Lower leg skin (tissue), 4 donors: ENCODE measurements at regions not wholly inside any gene's neighbourhood (a gene's known extent, or its start where the extent isn't known, plus 50 kb on each side); places are given as distances from the start of the nearest gene placed in this dataset.

Experiments used
- DNase-seq, 2 donors: peaks; one replicate each; pipeline ENCODE4 v3.0.0-alpha.2; 2019; ENCODE audit warnings: low spot score in 2 of 2
- H3K4me3 ChIP-seq: fragments of 200-600 bp; sonication (generic); 2 replicates; pipeline ENCODE4 v1.5.1; 2017; ENCODE audit warnings: mild to moderate bottlenecking, low read depth; ENCODE audit not compliant: poor library complexity, severe bottlenecking
- POLR2A ChIP-seq, 2 donors: fragments of 450-650 bp; IDR thresholded peaks; one replicate each; pipeline ENCODE4 v1.6.1; 2016 to 2017; ENCODE audit warnings: antibody characterized with exemption in 2 of 2, mild to moderate bottlenecking in 1 of 2, moderate library complexity in 1 of 2
- WGBS, 2 donors: methylation state at CpG; one replicate each; pipeline ENCODE4 v1.1.5; 2018; 5-methylcytosine and 5-hydroxymethylcytosine counted together
- intact Hi-C: fragments of 100-400 bp; cut with DNase I; formaldehyde crosslinking; loops from one replicate; pipeline ENCODE4 v1.15.0; 2023; ENCODE audit warnings: low total_unique reads
- TF ChIP-seq, protein P1 (sequence below), 3 donors: fragments of 450-650 bp; IDR thresholded peaks; one replicate each; pipeline ENCODE4 v1.5.1; 2016; ENCODE audit warnings: antibody characterized with exemption in 3 of 3, mild to moderate bottlenecking in 3 of 3, moderate library complexity in 2 of 3

DNA sequence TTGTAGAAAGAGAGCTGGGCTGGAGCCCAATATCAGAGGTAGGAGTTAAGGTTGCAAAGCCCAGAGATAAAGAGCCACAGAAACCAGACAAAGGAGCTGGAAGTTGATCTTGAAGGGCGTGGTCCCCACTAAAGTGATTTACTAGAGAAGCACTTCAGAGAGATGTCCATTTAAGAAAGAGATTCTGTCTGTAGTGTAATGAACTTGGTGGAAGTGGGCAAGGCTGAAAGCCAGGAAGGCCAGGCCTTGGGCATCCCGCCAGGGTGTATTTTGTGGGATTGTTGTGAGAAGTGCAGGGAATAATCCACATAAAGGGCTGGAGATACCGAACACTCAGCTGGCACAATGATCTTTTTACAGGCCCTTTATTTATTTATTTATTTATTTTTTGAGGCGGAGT is 1398.8 kb downstream of the TBC1D22A start:
- H3K4me3 ChIP-seq, result no peak overlapping the region
- intact Hi-C loops, result no loop called here
- TF ChIP-seq, protein P1, sequence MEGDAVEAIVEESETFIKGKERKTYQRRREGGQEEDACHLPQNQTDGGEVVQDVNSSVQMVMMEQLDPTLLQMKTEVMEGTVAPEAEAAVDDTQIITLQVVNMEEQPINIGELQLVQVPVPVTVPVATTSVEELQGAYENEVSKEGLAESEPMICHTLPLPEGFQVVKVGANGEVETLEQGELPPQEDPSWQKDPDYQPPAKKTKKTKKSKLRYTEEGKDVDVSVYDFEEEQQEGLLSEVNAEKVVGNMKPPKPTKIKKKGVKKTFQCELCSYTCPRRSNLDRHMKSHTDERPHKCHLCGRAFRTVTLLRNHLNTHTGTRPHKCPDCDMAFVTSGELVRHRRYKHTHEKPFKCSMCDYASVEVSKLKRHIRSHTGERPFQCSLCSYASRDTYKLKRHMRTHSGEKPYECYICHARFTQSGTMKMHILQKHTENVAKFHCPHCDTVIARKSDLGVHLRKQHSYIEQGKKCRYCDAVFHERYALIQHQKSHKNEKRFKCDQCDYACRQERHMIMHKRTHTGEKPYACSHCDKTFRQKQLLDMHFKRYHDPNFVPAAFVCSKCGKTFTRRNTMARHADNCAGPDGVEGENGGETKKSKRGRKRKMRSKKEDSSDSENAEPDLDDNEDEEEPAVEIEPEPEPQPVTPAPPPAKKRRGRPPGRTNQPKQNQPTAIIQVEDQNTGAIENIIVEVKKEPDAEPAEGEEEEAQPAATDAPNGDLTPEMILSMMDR (IDR thresholded peaks at IDR 0.05), result no peak
- TF ChIP-seq POLR2A (IDR thresholded peaks at IDR 0.05), result no peak
- no peak for DNase-seq
- WGBS, 2 donors, result 77 to 80% methylated on average over 4 of the region's 4 CpGs

DNA sequence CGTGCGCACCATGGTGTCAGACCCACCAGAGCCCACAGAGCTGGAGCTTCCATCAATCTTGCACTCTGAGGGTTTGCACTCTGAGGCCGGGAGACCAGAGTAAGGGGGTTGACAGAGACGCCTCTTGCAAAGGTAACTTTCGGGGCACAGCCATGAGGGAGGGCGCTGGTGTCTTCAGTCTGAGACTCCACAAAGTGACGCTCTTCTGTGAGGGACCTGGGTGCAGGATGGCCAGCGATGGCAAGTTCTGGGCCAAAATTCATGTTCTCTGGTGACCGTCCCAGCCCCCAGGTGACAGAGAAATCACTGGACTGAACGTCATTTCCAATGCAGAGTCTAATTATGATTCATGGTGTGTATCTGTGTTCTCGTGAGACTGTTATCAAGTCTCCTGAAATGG is 1395.2 kb downstream of the TBC1D22A start:
- intact Hi-C loops, result no loop called here
- no peak overlapping the region for H3K4me3 ChIP-seq
- no peak for TF ChIP-seq POLR2A (IDR thresholded peaks at IDR 0.05)
- TF ChIP-seq, protein P1 (IDR thresholded peaks at IDR 0.05), result no peak
- WGBS, 2 donors, result 81 to 84% methylated on average over 9 to 11 of the region's 11 CpGs
- DNase-seq, result peak in 1 of 2 donors; percentile 78

DNA sequence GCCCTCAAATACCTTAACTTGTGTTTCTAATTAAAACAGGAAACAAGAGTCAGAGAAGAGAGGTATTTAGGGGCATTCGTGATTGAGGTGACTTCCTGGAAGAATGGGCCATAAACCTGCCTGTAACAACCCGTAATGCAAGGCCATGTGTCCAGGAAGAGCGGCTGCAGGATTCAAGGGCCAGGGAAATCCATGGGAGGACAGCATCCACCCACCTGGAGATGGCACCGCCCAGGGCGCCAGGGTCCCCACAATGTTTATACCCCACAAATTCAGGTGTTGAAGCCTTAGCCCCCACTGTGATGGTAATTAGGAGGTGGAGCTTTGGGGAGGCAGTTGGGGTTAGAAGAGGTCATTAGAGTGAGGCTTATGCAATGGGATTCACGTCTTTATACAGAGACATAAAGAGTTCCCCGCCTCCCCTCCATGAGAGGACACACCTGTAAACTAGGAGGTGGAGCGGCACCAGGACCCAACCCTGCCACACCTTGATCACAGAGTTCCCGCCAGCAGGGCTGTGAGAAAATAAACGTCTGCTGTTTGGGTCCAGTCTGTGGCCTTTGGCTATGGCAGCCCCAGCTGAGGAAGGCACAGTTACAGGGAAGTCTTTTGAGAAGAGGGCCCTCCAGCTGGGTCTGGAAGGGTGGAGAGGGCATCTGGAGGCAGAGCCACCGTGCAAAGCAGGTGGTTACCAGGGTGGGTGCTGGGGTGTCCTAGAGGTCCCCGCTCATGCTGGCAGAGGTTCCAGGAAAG is 1394.3 kb downstream of the TBC1D22A start:
- intact Hi-C loops, result no loop called here
- TF ChIP-seq, protein P1 (IDR thresholded peaks at IDR 0.05), result no peak
- no peak for TF ChIP-seq POLR2A (IDR thresholded peaks at IDR 0.05)
- no peak overlapping the region for H3K4me3 ChIP-seq
- peak in 1 of 2 donors; percentile 76 for DNase-seq
- WGBS, 2 donors, result 62 to 63% methylated on average over 12 of the region's 12 CpGs

GRCh38 chr22:48155446-48155845 is 1393.0 kb downstream of the TBC1D22A start:
- intact Hi-C loops, result no loop called here
- 84 to 86% methylated on average over 8 of the region's 8 CpGs for WGBS, 2 donors
- peak in 1 of 2 donors; percentile 57 for DNase-seq
- H3K4me3 ChIP-seq, result no peak overlapping the region
- TF ChIP-seq, protein P1 (IDR thresholded peaks at IDR 0.05), result no peak
- TF ChIP-seq POLR2A (IDR thresholded peaks at IDR 0.05), result no peak

- H3K4me3 ChIP-seq, result no peak overlapping the region
- 86 to 93% methylated on average over 7 to 8 of the region's 8 CpGs for WGBS, 2 donors
- TF ChIP-seq POLR2A (IDR thresholded peaks at IDR 0.05), result no peak
- TF ChIP-seq, protein P1 (IDR thresholded peaks at IDR 0.05), result no peak
- peak in 1 of 2 donors; percentile 79 for DNase-seq
- intact Hi-C loops, result no loop called here
These were observed 1392.4 kb downstream of the TBC1D22A start for GRCh38 chr22:48154943-48155240.
